ENCODE measurements at regions not wholly inside any gene's neighbourhood (a gene's known extent, or its start where the extent isn't known, plus 50 kb on each side); places are given as distances from the start of the nearest gene placed in this dataset.

DNA sequence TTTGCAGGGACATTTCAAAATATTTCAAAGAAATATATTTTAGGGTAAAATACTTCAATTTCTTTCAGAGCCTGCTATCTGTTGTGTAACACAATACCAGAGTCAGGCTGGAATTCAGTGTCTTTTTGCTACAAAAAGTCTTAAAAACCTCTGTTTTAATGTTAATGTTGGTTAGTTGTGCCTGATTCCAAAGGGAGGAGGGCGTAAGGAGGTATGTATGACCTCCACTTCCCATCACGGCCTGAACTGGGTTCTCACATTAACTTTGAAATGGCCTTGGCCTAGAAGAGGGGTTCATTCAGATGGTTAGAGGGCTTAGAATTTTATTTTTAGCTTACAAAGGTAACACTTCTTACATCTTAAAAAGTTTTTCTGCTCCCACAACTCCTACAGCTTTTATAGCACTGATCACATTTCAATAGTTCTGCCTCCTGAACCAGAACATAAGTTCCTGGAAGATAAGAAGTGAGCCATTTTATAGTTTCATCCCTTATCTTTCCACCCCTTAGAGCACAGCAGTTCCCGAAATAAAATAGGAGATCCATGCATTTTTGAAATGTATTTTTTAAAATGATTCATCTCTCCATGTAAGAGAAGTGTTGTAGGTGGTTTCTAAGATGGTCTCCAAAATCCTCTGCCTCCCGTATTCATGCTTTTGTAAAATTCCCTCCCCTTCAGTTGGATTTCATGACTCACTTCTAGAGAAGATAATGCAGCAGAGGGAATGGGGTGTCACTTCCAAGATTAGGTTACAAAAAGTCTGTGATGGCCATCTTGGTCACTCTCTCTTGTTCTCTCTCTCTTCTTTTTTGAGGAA, 543.1 kb upstream of the NECTIN3 start:
- TF ChIP-seq, protein P1, sequence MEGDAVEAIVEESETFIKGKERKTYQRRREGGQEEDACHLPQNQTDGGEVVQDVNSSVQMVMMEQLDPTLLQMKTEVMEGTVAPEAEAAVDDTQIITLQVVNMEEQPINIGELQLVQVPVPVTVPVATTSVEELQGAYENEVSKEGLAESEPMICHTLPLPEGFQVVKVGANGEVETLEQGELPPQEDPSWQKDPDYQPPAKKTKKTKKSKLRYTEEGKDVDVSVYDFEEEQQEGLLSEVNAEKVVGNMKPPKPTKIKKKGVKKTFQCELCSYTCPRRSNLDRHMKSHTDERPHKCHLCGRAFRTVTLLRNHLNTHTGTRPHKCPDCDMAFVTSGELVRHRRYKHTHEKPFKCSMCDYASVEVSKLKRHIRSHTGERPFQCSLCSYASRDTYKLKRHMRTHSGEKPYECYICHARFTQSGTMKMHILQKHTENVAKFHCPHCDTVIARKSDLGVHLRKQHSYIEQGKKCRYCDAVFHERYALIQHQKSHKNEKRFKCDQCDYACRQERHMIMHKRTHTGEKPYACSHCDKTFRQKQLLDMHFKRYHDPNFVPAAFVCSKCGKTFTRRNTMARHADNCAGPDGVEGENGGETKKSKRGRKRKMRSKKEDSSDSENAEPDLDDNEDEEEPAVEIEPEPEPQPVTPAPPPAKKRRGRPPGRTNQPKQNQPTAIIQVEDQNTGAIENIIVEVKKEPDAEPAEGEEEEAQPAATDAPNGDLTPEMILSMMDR (IDR thresholded peaks at IDR 0.05; ENCODE audit: insufficient read depth, low read depth, low read length, missing control alignments), result no peak
- no peak overlapping the region for H3K4me3 ChIP-seq (ENCODE audit: low read depth, low read length)
- DNase-seq (ENCODE audit: low read depth), result no peak

DNA sequence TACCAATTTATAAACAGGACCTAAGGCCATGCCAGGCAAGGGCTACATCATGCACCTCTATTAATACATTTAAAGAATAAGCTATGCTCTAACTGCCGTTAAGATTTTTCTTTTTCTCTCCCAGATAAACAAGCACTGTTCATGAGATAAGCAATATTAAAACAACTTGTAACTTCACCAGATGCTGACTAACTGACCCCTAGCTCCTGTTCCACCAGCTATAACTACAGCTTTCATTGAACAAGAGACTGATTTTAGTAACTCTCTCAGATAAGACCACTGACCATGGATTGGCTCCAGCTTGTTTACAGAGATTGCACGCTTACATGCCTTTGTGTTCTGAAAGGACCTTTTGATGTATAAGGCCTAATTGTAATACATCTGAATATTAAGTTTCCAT, 540.7 kb upstream of the NECTIN3 start:
- H3K4me3 ChIP-seq (ENCODE audit: low read depth, low read length), result no peak overlapping the region
- no peak for DNase-seq (ENCODE audit: low read depth)
- TF ChIP-seq, protein P1 (IDR thresholded peaks at IDR 0.05; ENCODE audit: insufficient read depth, low read depth, low read length, missing control alignments), result no peak

DNA sequence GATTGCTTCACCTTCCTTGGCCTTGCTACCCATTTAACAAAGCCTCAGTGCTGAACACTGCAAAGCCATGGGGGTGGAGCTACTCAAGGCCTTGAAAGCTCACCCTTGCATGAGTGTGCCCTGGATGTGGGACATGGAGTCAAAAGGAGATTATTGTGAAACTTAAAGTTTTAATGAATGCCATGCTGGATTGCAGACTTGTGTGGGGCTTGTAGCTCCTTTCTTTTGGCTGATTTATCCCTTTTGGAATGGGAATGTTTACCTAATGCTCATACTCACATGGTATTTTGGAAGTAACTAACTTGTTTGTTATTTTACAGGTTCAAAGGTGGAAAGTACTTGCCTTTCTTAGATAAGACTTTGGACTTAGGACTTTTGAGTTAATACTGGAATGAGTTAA, 538.5 kb upstream of the NECTIN3 start:
- DNase-seq (ENCODE audit: low read depth), result no peak
- TF ChIP-seq, protein P1 (IDR thresholded peaks at IDR 0.05; ENCODE audit: insufficient read depth, low read depth, low read length, missing control alignments), result no peak
- no peak overlapping the region for H3K4me3 ChIP-seq (ENCODE audit: low read depth, low read length)

DNA sequence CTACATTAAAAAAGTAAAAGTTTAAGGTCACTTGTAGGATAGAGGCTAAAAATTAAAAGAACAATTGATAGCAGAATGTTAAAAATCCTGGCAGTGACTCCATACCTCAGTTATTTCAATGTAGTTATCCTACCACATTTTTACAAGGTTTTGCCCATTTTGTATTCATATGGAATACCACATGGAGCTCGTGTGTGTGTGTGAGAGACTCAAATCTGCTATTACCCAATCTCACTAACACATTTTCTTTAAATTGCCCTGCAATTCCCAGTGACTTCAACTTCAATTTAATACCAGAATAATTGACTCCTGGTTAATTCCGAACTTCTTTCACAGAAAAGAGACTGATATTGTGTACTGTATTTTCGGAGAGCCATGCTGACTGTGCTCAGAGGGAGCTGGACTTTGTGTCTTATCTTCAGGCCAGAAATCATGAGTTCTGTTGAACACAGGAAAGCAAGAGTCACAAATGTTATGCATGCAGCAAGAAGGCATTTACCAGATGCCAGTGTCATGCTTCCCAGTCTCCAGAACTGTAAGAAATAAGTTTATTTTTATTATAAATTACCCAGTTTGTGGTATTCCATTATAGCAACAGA, 529.0 kb upstream of the NECTIN3 start:
- no peak for DNase-seq (ENCODE audit: low read depth)
- H3K4me3 ChIP-seq (ENCODE audit: low read depth, low read length), result no peak overlapping the region
- TF ChIP-seq, protein P1 (IDR thresholded peaks at IDR 0.05; ENCODE audit: insufficient read depth, low read depth, low read length, missing control alignments), result no peak

DNA sequence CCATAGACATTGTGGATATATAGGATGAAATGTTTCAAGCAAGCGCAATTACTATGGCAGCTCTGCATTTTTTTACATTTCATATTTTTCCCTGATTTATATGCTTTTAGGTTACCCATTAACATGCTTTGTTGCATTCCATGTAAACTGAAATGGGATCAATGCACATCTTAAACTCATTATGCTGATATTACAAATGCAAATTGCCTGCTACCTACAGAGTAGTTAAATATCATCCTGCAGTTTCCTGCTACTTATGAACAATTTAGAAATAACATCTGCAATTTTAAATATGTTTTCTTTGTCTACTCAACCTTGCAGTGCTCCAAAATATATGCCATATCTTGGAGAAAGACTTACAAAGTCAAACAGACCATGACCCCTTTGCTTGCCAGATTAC, 526.9 kb upstream of the NECTIN3 start:
- DNase-seq (ENCODE audit: low read depth), result no peak
- TF ChIP-seq, protein P1 (IDR thresholded peaks at IDR 0.05; ENCODE audit: insufficient read depth, low read depth, low read length, missing control alignments), result no peak
- H3K4me3 ChIP-seq (ENCODE audit: low read depth, low read length), result no peak overlapping the region

DNA sequence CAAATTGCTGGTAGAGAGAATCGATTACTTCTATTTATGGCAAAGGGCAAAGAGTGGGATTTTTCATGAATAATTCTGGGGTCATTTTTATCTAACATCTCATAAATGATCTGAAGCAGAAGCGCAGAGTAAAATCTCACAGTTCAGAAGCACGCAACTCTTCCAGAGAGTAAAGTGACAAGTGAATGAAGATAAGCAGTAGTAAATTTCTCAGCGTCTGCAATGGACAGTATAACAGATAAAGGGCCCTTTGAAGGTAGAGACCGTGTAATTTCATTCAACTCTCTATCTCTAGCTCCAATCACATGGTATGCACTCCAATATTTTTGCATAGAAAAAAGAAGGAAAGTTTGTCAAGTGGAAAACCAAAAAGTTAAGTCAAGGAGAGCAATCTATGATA, 521.1 kb upstream of the NECTIN3 start:
- no peak for DNase-seq (ENCODE audit: low read depth)
- TF ChIP-seq, protein P1 (IDR thresholded peaks at IDR 0.05; ENCODE audit: insufficient read depth, low read depth, low read length, missing control alignments), result no peak

More for the DNA sequence above, 521.1 kb upstream of the NECTIN3 start:
- H3K4me3 ChIP-seq (ENCODE audit: low read depth, low read length), result no peak overlapping the region
